ENCODE measurements at regions not wholly inside any gene's neighbourhood (a gene's known extent, or its start where the extent isn't known, plus 50 kb on each side); places are given as distances from the start of the nearest gene placed in this dataset.
"Not testable (repeated sequence)": the region's sequence is repeated elsewhere in the genome, so short reads cannot be mapped to it uniquely, and the experiment has no call there.

DNA sequence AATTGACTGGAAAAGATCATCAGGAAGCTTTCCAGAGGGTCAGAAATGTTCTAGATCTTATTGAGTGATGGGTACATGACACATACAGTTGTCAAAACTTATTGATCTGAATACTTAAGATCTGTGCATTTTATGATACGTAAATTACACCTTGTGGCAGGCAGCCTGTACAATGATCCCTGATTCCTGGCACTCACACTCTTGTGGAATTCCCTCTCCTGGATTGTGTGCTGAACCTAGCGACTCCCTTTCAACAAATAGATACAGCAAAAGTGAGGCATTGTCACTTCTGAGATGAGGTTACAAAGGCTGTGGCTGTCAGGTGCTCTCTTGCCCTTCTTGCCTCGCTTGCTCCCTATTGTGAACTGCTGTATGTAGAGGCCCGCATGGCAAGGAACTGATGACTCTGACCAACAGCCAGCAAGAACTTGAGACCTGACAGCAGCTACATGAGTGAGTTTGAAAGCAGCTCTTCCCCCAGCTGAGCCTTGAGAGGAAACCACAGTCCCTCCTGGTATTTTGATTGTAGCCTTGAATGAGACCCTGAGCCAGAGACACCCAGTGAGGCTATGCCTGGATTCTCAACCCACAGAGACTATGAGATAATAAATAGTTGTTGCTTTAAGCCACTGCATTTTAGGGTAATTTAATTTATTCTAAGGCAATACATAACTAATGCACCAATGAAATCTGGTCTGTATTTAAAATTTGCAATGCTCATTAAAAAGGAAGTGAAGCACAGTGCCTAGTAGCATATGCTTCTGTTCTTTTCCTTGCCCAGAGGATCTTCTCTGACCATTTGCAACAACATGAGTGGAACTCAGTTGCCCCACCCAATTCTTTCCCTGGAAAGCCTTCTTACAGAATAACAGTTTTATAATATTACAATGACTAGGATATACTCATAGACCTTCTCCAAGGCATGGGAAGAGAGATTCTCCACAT, 60.5 kb upstream of the IZUMO1R start:
- ATAC-seq (no peak), DNase-seq (no peak)
- no peak overlapping the region for H3K4me3 ChIP-seq
- H3K36me3 ChIP-seq, result no peaks in the 10 kb centered on the region
- H3K27me3 ChIP-seq, result no peaks in the 10 kb centered on the region
- no peaks in the 10 kb centered on the region for H3K4me1 ChIP-seq
- no peak for TF ChIP-seq CTCF (IDR thresholded peaks at IDR 0.05)
- TF ChIP-seq POLR2A (IDR thresholded peaks at IDR 0.05), result no peak
- intact Hi-C loops (cut with DNase I), result no loop called here
- no peak overlapping the region for H3K27ac ChIP-seq
- WGBS, 4 donors, result 78 to 90% (median 81%) methylated on average over 4 of the region's 4 CpGs
- peaks cover 0 to 7% (median 2%) of the 10 kb centered on the region in 12 donors for H3K9me3 ChIP-seq

DNA sequence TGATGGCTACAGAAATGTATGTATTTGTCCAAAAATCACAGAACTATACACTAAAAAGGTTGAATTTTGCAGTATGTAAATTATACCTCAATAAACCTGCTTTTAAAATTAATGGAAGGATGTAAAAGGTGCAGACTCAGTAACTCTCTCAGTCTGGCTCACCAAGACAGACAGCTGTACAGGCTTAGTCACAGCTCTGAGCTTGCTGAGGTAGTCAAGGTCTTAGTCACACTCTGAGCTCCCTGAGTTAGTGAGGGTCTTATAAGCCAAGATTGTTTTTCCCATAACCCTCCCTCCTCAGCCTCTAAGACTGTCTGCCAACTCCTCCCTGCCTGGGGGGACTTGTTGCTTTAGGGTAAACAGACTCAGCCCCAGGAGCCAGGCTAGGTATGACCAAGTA, 59.3 kb upstream of the IZUMO1R start:
- Histone ChIP-seq H3K27ac (no peak overlapping the region), H3K9me3 (peaks cover 0 to 7% (median 0%) of the 10 kb centered on the region in 12 donors), H3K4me3 (no peak overlapping the region), H3K27me3 (no peaks in the 10 kb centered on the region), H3K4me1 (no peaks in the 10 kb centered on the region), H3K36me3 (no peaks in the 10 kb centered on the region)
- no peak for TF ChIP-seq POLR2A (IDR thresholded peaks at IDR 0.05)
- TF ChIP-seq CTCF (IDR thresholded peaks at IDR 0.05), result no peak
- DNase-seq (no peak), ATAC-seq (no peak)
- intact Hi-C loops (cut with DNase I), result no loop called here

- ATAC-seq; H3K4me3 ChIP-seq; intact Hi-C loops (cut with DNase I); H3K9me3 ChIP-seq; DNase-seq; H3K27me3 ChIP-seq; H3K27ac ChIP-seq; H3K4me1 ChIP-seq; H3K36me3 ChIP-seq: not testable (repeated sequence)
- WGBS, 4 donors, result 78 to 94% (median 81%) methylated on average over 6 of the region's 6 CpGs
Observed at GRCh38 chr11:94248301-94248700, 56.1 kb upstream of the IZUMO1R start.

- H3K9me3 ChIP-seq, result peaks cover 0 to 22% (median 3%) of the 10 kb centered on the region in 12 donors
- no peak for DNase-seq
- TF ChIP-seq CTCF (IDR thresholded peaks at IDR 0.05) (no peak), POLR2A (IDR thresholded peaks at IDR 0.05) (no peak)
- H3K27ac ChIP-seq, result no peak overlapping the region
- H3K36me3 ChIP-seq, result no peaks in the 10 kb centered on the region
- intact Hi-C loops (cut with DNase I), result no loop called here
- 87 to 93% (median 92%) methylated on average over 1 of the region's 1 CpG for WGBS, 4 donors
- H3K4me3 ChIP-seq, result no peak overlapping the region
- no peaks in the 10 kb centered on the region for H3K4me1 ChIP-seq
- H3K27me3 ChIP-seq, result no peaks in the 10 kb centered on the region
- ATAC-seq, result no peak
Observed at GRCh38 chr11:94254214-94254613, 50.2 kb upstream of the IZUMO1R start.
